Endothelial cell of umbilical vein (primary cell): ENCODE measurements at regions not wholly inside any gene's neighbourhood (a gene's known extent, or its start where the extent isn't known, plus 50 kb on each side); places are given as distances from the start of the nearest gene placed in this dataset.

Experiments
- BruUV-seq: library from RNA; stranded (reverse); fragments of 400-500 nt; replicated peaks from 2 replicates; lab custom pipeline; 2021; lab: Mats Ljungman, UMichigan
- CTCF ChIA-PET: fragments of 300-600, 350-600 bp; sonication (Branson Sonifier 250); formaldehyde crosslinking; loops from one replicate; lab custom pipeline; 2021; ENCODE audit warnings: antibody characterized with exemption, inconsistent platforms; lab: Charles Lee
- POLR2A ChIA-PET: fragments of 300-600, 350-600 bp; sonication (Branson Sonifier 250); formaldehyde crosslinking; loops from one replicate; lab custom pipeline; 2021; ENCODE audit warnings: antibody characterized with exemption, inconsistent platforms; lab: Charles Lee
- DNase-seq: peaks from one replicate; pipeline ENCODE4 v3.0.0-alpha.2; 2011; ENCODE audit warnings: low read depth, low spot score
- FAIRE-seq: peaks from 2 replicates; lab custom pipeline; 2011; peaks lifted over from hg19 to GRCh38; lab: Jason Lieb, UNC
- H2AFZ ChIP-seq: 2 replicates; pipeline ENCODE4 v1.6.0; 2012; ENCODE audit warnings: low read depth, low read length, control low read depth, inconsistent platforms
- H3K27ac ChIP-seq: 2 replicates; pipeline ENCODE4 v1.5.1; 2011; ENCODE audit warnings: low read depth, mild to moderate bottlenecking, control low read depth, low read length, moderate library complexity; ENCODE audit not compliant: insufficient read depth
- H3K27me3 ChIP-seq, 2 experiments: 2 replicates each; pipeline versions ENCODE4 v1.6.0 to v1.6.1; 2011; ENCODE audit warnings: low read length in 2 of 2, mixed read lengths in 1 of 2; ENCODE audit not compliant: control insufficient read depth in 2 of 2, insufficient read depth in 2 of 2
- H3K36me3 ChIP-seq, 2 experiments: 2 replicates in 1 of 2; 3 replicates in 1 of 2; pipeline ENCODE4 v1.5.1; 2011; ENCODE audit warnings: low read length in 2 of 2, mild to moderate bottlenecking in 1 of 2, moderate library complexity in 1 of 2; ENCODE audit not compliant: control insufficient read depth in 2 of 2, insufficient read depth in 2 of 2; ENCODE audit errors: extremely low read depth in 1 of 2
- H3K4me1 ChIP-seq: 3 replicates; pipeline ENCODE4 v1.5.1; 2011; ENCODE audit warnings: mild to moderate bottlenecking, low read length; ENCODE audit not compliant: control insufficient read depth, insufficient read depth; ENCODE audit errors: extremely low read depth
- H3K4me2 ChIP-seq: 2 replicates; pipeline ENCODE4 v1.6.1; 2011; ENCODE audit warnings: low read length, control low read depth, mixed read lengths; ENCODE audit not compliant: insufficient read depth
- H3K4me3 ChIP-seq, 3 experiments: fragments of 200-600 bp in 1 of 3; sonication (generic), shearing (Covaris generic) in 1 of 3; replicated peaks in 1 of 3; 2 replicates each; pipeline ENCODE4 v1.5.1; 2011 to 2016; ENCODE audit warnings: control low read depth in 3 of 3, low read length in 3 of 3, mild to moderate bottlenecking in 2 of 3, inconsistent platforms in 1 of 3, low read depth in 1 of 3, moderate library complexity in 1 of 3; ENCODE audit not compliant: insufficient read depth in 1 of 3
- H3K79me2 ChIP-seq: 2 replicates; pipeline ENCODE4 v1.6.0; 2012; ENCODE audit warnings: low read length, inconsistent platforms; ENCODE audit not compliant: control insufficient read depth, insufficient read depth
- H3K9ac ChIP-seq: replicated peaks from 2 replicates; pipeline ENCODE3; 2011; ENCODE audit warnings: low read length, control low read depth; ENCODE audit not compliant: insufficient read depth; ENCODE audit errors: extremely low read depth
- H3K9me1 ChIP-seq: replicated peaks from 3 replicates; pipeline ENCODE4 v1.6.0; 2011; ENCODE audit warnings: mild to moderate bottlenecking, low read length; ENCODE audit not compliant: control insufficient read depth, insufficient read depth; ENCODE audit errors: extremely low read depth
- H3K9me3 ChIP-seq: replicated peaks from 2 replicates; pipeline ENCODE4 v1.5.1; 2012; ENCODE audit warnings: low read length, inconsistent platforms; ENCODE audit not compliant: control insufficient read depth, insufficient read depth
- H4K20me1 ChIP-seq: replicated peaks from 2 replicates; pipeline ENCODE3; 2011; ENCODE audit warnings: mild to moderate bottlenecking, low read length; ENCODE audit not compliant: control insufficient read depth, insufficient read depth; ENCODE audit errors: extremely low read depth
- EZH2 ChIP-seq: IDR thresholded peaks from 2 replicates; pipeline ENCODE4 v1.6.1; 2012; ENCODE audit warnings: borderline replicate concordance, low read depth, mild to moderate bottlenecking, moderate library complexity, low read length, inconsistent platforms; ENCODE audit not compliant: severe bottlenecking
- FOS ChIP-seq: IDR thresholded peaks from 2 replicates; pipeline ENCODE4 v1.6.1; 2011; ENCODE audit warnings: mild to moderate bottlenecking, low read length, moderate library complexity, borderline replicate concordance; ENCODE audit not compliant: insufficient read depth
- GATA2 ChIP-seq: IDR thresholded peaks from 2 replicates; pipeline ENCODE4 v1.7.0; 2011; ENCODE audit warnings: low read depth, mild to moderate bottlenecking, moderate library complexity, mixed read lengths, low read length; ENCODE audit not compliant: insufficient read length, insufficient read depth
- JUN ChIP-seq: IDR thresholded peaks from 2 replicates; pipeline ENCODE4 v1.6.1; 2011; ENCODE audit warnings: borderline replicate concordance, low read depth; ENCODE audit not compliant: insufficient read length, insufficient read depth
- MYC ChIP-seq: IDR thresholded peaks from one replicate; pipeline ENCODE4 v1.6.1; 2011; ENCODE audit warnings: mild to moderate bottlenecking, low read depth, low read length
- POLR2A ChIP-seq: IDR thresholded peaks from 2 replicates; pipeline ENCODE4 v1.6.1; 2012; ENCODE audit warnings: low read depth, mild to moderate bottlenecking, control low read depth, low read length
- POLR2AphosphoS5 ChIP-seq: IDR thresholded peaks from 2 replicates; pipeline ENCODE4 v1.6.1; 2012; ENCODE audit warnings: low read depth, mild to moderate bottlenecking, control low read depth, low read length, moderate library complexity; ENCODE audit not compliant: insufficient read depth
- dilution Hi-C: fragments of 300-500 bp; cut with MboI; formaldehyde crosslinking; loops from one replicate; pipeline ENCODE4 v1.15.0; 2019; ENCODE audit warnings: low sequenced_read_pairs; ENCODE audit not compliant: extremely low pct_ligation_motif_present
- intact Hi-C: fragments of 100-400 bp; cut with micrococcal nuclease; formaldehyde crosslinking; loops from one replicate; pipeline ENCODE4 v1.10.0; 2022
- TF ChIP-seq, protein P1 (sequence below), 2 donors: IDR thresholded peaks; 1 replicate in 1 of 2; 2 replicates in 1 of 2; pipeline ENCODE4 v1.5.1; 2011; ENCODE audit warnings: low read length in 2 of 2, mild to moderate bottlenecking in 2 of 2, moderate library complexity in 2 of 2, control low read depth in 1 of 2, inconsistent platforms in 1 of 2, low read depth in 1 of 2; ENCODE audit not compliant: insufficient read depth in 1 of 2; ENCODE audit errors: extremely low read depth in 1 of 2
- TF ChIP-seq, protein P2 (sequence below): IDR thresholded peaks from 2 replicates; pipeline ENCODE4 v1.6.1; 2011; ENCODE audit not compliant: insufficient read depth, insufficient read length

DNA sequence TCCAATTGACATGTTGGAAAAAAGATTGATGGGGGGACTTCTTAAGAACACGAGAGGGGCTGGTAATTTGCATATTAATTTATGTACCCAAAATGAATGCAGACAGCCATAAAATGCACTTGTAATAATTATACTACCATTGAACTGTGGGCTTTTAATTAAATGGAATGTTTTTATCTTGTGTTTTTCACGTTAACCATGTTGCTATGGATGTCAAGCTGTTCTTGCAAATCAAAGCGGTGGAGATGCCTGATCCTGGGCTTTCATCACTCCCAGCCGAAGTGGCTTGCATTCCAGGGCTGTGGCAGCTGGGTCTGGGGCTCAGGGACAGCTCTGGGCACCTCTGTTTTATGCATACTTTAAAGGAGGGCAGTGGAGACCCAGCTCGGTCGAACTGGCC, 179.4 kb upstream of the TMTC4 start:
- FAIRE-seq (no peak), DNase-seq (no peak)
- no peaks in the 10 kb centered on the region for H3K9me3 ChIP-seq
- no peaks in the 10 kb centered on the region for H4K20me1 ChIP-seq
- TF ChIP-seq POLR2AphosphoS5 (no peak), EZH2 (no peak), FOS (no peak), POLR2A (no peak), GATA2 (no peak), MYC (no peak), JUN (no peak)
- TF ChIP-seq, protein P1, sequence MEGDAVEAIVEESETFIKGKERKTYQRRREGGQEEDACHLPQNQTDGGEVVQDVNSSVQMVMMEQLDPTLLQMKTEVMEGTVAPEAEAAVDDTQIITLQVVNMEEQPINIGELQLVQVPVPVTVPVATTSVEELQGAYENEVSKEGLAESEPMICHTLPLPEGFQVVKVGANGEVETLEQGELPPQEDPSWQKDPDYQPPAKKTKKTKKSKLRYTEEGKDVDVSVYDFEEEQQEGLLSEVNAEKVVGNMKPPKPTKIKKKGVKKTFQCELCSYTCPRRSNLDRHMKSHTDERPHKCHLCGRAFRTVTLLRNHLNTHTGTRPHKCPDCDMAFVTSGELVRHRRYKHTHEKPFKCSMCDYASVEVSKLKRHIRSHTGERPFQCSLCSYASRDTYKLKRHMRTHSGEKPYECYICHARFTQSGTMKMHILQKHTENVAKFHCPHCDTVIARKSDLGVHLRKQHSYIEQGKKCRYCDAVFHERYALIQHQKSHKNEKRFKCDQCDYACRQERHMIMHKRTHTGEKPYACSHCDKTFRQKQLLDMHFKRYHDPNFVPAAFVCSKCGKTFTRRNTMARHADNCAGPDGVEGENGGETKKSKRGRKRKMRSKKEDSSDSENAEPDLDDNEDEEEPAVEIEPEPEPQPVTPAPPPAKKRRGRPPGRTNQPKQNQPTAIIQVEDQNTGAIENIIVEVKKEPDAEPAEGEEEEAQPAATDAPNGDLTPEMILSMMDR (IDR thresholded peaks at IDR 0.05; ENCODE audit: extremely low read depth in 1 of 2, insufficient read depth in 1 of 2, low read depth in 1 of 2, low read length in 2 of 2): no peak
- TF ChIP-seq, protein P2, sequence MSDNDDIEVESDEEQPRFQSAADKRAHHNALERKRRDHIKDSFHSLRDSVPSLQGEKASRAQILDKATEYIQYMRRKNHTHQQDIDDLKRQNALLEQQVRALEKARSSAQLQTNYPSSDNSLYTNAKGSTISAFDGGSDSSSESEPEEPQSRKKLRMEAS: no peak
- no peak overlapping the region for H2AFZ ChIP-seq
- CTCF ChIA-PET: no interaction called here
- intact Hi-C loops: no loop called here
- BruUV-seq: no TSS peak
- dilution Hi-C loops: no loop called here
- no peak overlapping the region for H3K27ac ChIP-seq
- H3K4me3 ChIP-seq: no peak overlapping the region
- H3K36me3 ChIP-seq: no peaks in the 10 kb centered on the region
- no peaks in the 10 kb centered on the region for H3K27me3 ChIP-seq
- H3K9ac ChIP-seq: no peak overlapping the region
- POLR2A ChIA-PET: no interaction called here
- no peaks in the 10 kb centered on the region for H3K79me2 ChIP-seq
- no peak overlapping the region for H3K4me2 ChIP-seq
- no peaks in the 10 kb centered on the region for H3K9me1 ChIP-seq
- H3K4me1 ChIP-seq: no peaks in the 10 kb centered on the region
